H9 (cell line): ENCODE measurements at regions not wholly inside any gene's neighbourhood (a gene's known extent, or its start where the extent isn't known, plus 50 kb on each side); places are given as distances from the start of the nearest gene placed in this dataset.

Experiments
- DNase-seq: peaks from one replicate; pipeline ENCODE4 v3.0.0-alpha.2; 2017
- H2AFZ ChIP-seq: one replicate; pipeline ENCODE4 v1.6.1; 2013; ENCODE audit warnings: mild to moderate bottlenecking, low read length, control low read depth, moderate library complexity
- H2AK5ac ChIP-seq: 2 replicates; pipeline ENCODE4 v1.6.1; 2013; ENCODE audit warnings: low read length, control low read depth, mixed read lengths; ENCODE audit not compliant: insufficient read length
- H2BK120ac ChIP-seq: one replicate; pipeline ENCODE4 v1.6.1; 2013; ENCODE audit warnings: low read depth, mild to moderate bottlenecking, low read length, control low read depth, inconsistent platforms; ENCODE audit not compliant: poor library complexity, severe bottlenecking
- H2BK12ac ChIP-seq: 2 replicates; pipeline ENCODE4 v1.6.1; 2013; ENCODE audit warnings: low read length, control low read depth, mixed read lengths, low read depth; ENCODE audit not compliant: insufficient read length
- H2BK15ac ChIP-seq: 2 replicates; pipeline ENCODE4 v1.6.1; 2013; ENCODE audit warnings: low read depth, low read length, control low read depth
- H2BK20ac ChIP-seq: one replicate; pipeline ENCODE4 v1.6.1; 2013; ENCODE audit warnings: low read depth, mild to moderate bottlenecking, low read length, control low read depth, inconsistent platforms; ENCODE audit not compliant: poor library complexity, severe bottlenecking
- H2BK5ac ChIP-seq: 2 replicates; pipeline ENCODE4 v1.6.1; 2013; ENCODE audit warnings: low read length, control low read depth, mixed read lengths; ENCODE audit not compliant: insufficient read length
- H3K14ac ChIP-seq: 2 replicates; pipeline ENCODE4 v1.6.1; 2013; ENCODE audit warnings: low read length, control low read depth; ENCODE audit not compliant: insufficient read depth
- H3K18ac ChIP-seq: 2 replicates; pipeline ENCODE4 v1.6.1; 2013; ENCODE audit warnings: low read depth, mild to moderate bottlenecking, mixed read lengths, low read length, control low read depth; ENCODE audit not compliant: insufficient read length
- H3K23ac ChIP-seq: 2 replicates; pipeline ENCODE4 v1.6.1; 2013; ENCODE audit warnings: low read length, control low read depth, mixed read lengths, low read depth; ENCODE audit not compliant: insufficient read length
- H3K23me2 ChIP-seq: 2 replicates; pipeline ENCODE4 v1.6.1; 2013; ENCODE audit warnings: low read depth, mild to moderate bottlenecking, mixed read lengths, low read length, control low read depth; ENCODE audit not compliant: insufficient read length, poor library complexity, severe bottlenecking
- H3K27ac ChIP-seq: 2 replicates; pipeline ENCODE4 v1.5.1; 2013; ENCODE audit warnings: low read length, control low read depth, mixed read lengths, low read depth; ENCODE audit not compliant: insufficient read length
- H3K27me3 ChIP-seq: 2 replicates; pipeline ENCODE4 v1.6.1; 2013; ENCODE audit warnings: low read length, control low read depth, inconsistent platforms; ENCODE audit not compliant: insufficient read depth
- H3K4ac ChIP-seq: 2 replicates; pipeline ENCODE4 v1.6.1; 2013; ENCODE audit warnings: low read depth, mild to moderate bottlenecking, control low read depth, inconsistent platforms, low read length, moderate library complexity
- H3K4me1 ChIP-seq: 2 replicates; pipeline ENCODE4 v1.6.1; 2013; ENCODE audit warnings: low read length, control low read depth, inconsistent platforms; ENCODE audit not compliant: insufficient read depth
- H3K4me2 ChIP-seq: 2 replicates; pipeline ENCODE4 v1.6.1; 2013; ENCODE audit warnings: low read length, control low read depth, mixed read lengths; ENCODE audit not compliant: insufficient read length, insufficient read depth
- H3K56ac ChIP-seq: 2 replicates; pipeline ENCODE4 v1.6.1; 2013; ENCODE audit warnings: low read depth, mild to moderate bottlenecking, mixed read lengths, low read length, control low read depth; ENCODE audit not compliant: insufficient read length
- H3K79me1 ChIP-seq: 2 replicates; pipeline ENCODE4 v1.6.1; 2013; ENCODE audit warnings: low read depth, mild to moderate bottlenecking, moderate library complexity, low read length, control low read depth, inconsistent platforms; ENCODE audit not compliant: insufficient read depth, poor library complexity, severe bottlenecking
- H3K79me2 ChIP-seq: 2 replicates; pipeline ENCODE4 v1.6.1; 2013; ENCODE audit warnings: low read length, control low read depth, inconsistent platforms; ENCODE audit not compliant: insufficient read depth
- H3K9ac ChIP-seq: 2 replicates; pipeline ENCODE4 v1.6.1; 2013; ENCODE audit warnings: low read length, control low read depth, mixed read lengths; ENCODE audit not compliant: insufficient read length; ENCODE audit errors: extremely low read depth
- H3K9me3 ChIP-seq: one replicate; pipeline ENCODE4 v1.6.1; 2013; ENCODE audit warnings: low read depth, low read length, inconsistent platforms; ENCODE audit not compliant: control insufficient read depth
- H3T11ph ChIP-seq: one replicate; pipeline ENCODE4 v1.6.1; 2013; ENCODE audit warnings: mild to moderate bottlenecking, low read length, control low read depth, inconsistent platforms
- H4K20me1 ChIP-seq: one replicate; pipeline ENCODE4 v1.6.1; 2013; ENCODE audit not compliant: control insufficient read depth, insufficient read length, insufficient read depth
- H4K5ac ChIP-seq: 2 replicates; pipeline ENCODE4 v1.6.1; 2013; ENCODE audit warnings: low read depth, mild to moderate bottlenecking, mixed read lengths, low read length, control low read depth; ENCODE audit not compliant: insufficient read length
- H4K8ac ChIP-seq: replicated peaks from 2 replicates; pipeline ENCODE4 v1.6.1; 2013; ENCODE audit warnings: low read length, control low read depth, mixed read lengths, low read depth; ENCODE audit not compliant: insufficient read length
- H4K91ac ChIP-seq: 2 replicates; pipeline ENCODE4 v1.6.1; 2013; ENCODE audit warnings: low read depth, mild to moderate bottlenecking, moderate library complexity, mixed read lengths, low read length, control low read depth; ENCODE audit not compliant: insufficient read length
- H3K27ac Mint-ChIP-seq, 3 experiments: 2 replicates in 2 of 3; 3 replicates in 1 of 3; pipeline ENCODE4 v1.8.0; 2020 to 2021; ENCODE audit warnings: mixed read lengths in 3 of 3, mild to moderate bottlenecking in 1 of 3, moderate library complexity in 1 of 3
- H3K27me3 Mint-ChIP-seq: 2 replicates; pipeline ENCODE4 v1.8.0; 2021; ENCODE audit warnings: low read depth, mild to moderate bottlenecking, moderate library complexity, mixed read lengths
- H3K36me3 Mint-ChIP-seq, 3 experiments: 2 replicates in 2 of 3; 3 replicates in 1 of 3; pipeline ENCODE4 v1.8.0; 2020 to 2021; ENCODE audit warnings: low read depth in 3 of 3, mixed read lengths in 3 of 3; ENCODE audit not compliant: insufficient read depth in 1 of 3
- H3K4me1 Mint-ChIP-seq, 2 experiments: 2 replicates each; pipeline ENCODE4 v1.8.0; 2020; ENCODE audit warnings: mixed read lengths in 2 of 2
- H3K4me3 Mint-ChIP-seq, 2 experiments: 2 replicates in 1 of 2; 3 replicates in 1 of 2; pipeline ENCODE4 v1.8.0; 2020 to 2021; ENCODE audit warnings: mild to moderate bottlenecking in 2 of 2, mixed read lengths in 2 of 2, moderate library complexity in 1 of 2
- H3K9me3 Mint-ChIP-seq, 2 experiments: 2 replicates in 1 of 2; 3 replicates in 1 of 2; pipeline ENCODE4 v1.8.0; 2020; ENCODE audit warnings: mild to moderate bottlenecking in 2 of 2, mixed read lengths in 2 of 2, moderate library complexity in 1 of 2
- CTCF ChIP-seq: fragments of 200-600 bp; sonication (generic); conservative IDR thresholded peaks from 3 replicates; pipeline ENCODE4 v1.8.0; 2021; ENCODE audit warnings: antibody characterized with exemption, mild to moderate bottlenecking
- WGBS: extraction: QIAGEN DNeasy Blood & Tissue Kit; methylation state at CpG from one replicate; pipeline ENCODE4 v1.1.7; 2013; ENCODE audit warnings: missing lambda C conversion rate, low lambda C conversion rate, mixed read lengths; ENCODE audit not compliant: insufficient read length; ENCODE audit errors: extremely low coverage; 5-methylcytosine and 5-hydroxymethylcytosine counted together

DNA sequence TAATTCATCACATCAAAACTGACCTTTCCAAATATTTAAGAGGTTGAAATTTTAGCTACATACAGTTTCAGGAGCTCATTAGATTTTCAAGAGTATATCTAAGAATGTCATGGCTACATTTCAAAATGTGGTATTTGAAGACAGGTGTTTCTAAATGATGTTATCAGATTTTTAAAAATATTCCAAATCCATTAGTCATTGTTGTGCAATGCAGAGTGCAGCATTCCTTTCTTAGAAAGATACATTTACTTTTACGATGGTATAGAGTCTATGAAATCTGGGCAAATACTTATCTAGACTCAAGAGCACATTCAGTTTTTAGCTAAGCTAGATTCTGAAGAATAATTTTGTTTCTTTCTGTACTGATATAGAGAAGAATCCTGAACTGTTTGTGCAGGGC is 230.3 kb downstream of the CHRM3 start:
- Mint-ChIP-seq H3K27me3 (no peaks in the 10 kb centered on the region), H3K4me1 (peaks cover 5% of the 10 kb centered on the region in 2 experiments), H3K9me3 (peaks cover 0 to 6% of the 10 kb centered on the region in 2 experiments; a peak in 2 of 5 replicates), H3K36me3 (no peaks in the 10 kb centered on the region; a peak in 2 of 7 replicates), H3K27ac (no peak overlapping the region), H3K4me3 (no peak overlapping the region)
- no peak overlapping the region for H4K91ac ChIP-seq
- H2BK120ac ChIP-seq, result no peak overlapping the region
- no peak overlapping the region for H4K8ac ChIP-seq
- H3K4me1 ChIP-seq, result peaks cover 2% of the 10 kb centered on the region; the same call in 1 of the 2 replicates
- H2AFZ ChIP-seq, result no peak overlapping the region
- H3K27ac ChIP-seq, result no peak overlapping the region
- no peak overlapping the region for H2BK15ac ChIP-seq
- H3K23ac ChIP-seq, result no peak overlapping the region
- no peak overlapping the region for H2BK12ac ChIP-seq
- no peak overlapping the region for H3K4me2 ChIP-seq
- H4K5ac ChIP-seq, result no peak overlapping the region
- no peaks in the 10 kb centered on the region for H3K27me3 ChIP-seq
- TF ChIP-seq CTCF, result no peak
- H2AK5ac ChIP-seq, result no peak overlapping the region
- H2BK5ac ChIP-seq, result no peak overlapping the region
- no peaks in the 10 kb centered on the region for H3K9me3 ChIP-seq
- no peak overlapping the region for H2BK20ac ChIP-seq
- no peaks in the 10 kb centered on the region for H3K79me1 ChIP-seq
- H3K23me2 ChIP-seq, result no peaks in the 10 kb centered on the region
- H3K18ac ChIP-seq, result no peak overlapping the region
- H3T11ph ChIP-seq, result no peak overlapping the region
- no peaks in the 10 kb centered on the region for H4K20me1 ChIP-seq
- no peak overlapping the region for H3K4ac ChIP-seq
- no peak overlapping the region for H3K9ac ChIP-seq
- no CpG with 5 or more reads among the region's 1 CpG for WGBS
- no peak overlapping the region for H3K14ac ChIP-seq
- no peak for DNase-seq
- no peaks in the 10 kb centered on the region for H3K79me2 ChIP-seq
- H3K56ac ChIP-seq, result no peak overlapping the region
